GM19239 (cell line): ENCODE measurements at regions not wholly inside any gene's neighbourhood (a gene's known extent, or its start where the extent isn't known, plus 50 kb on each side); places are given as distances from the start of the nearest gene placed in this dataset.
"Not testable (repeated sequence)": the region's sequence is repeated elsewhere in the genome, so short reads cannot be mapped to it uniquely, and the experiment has no call there.

Experiments used
- DNase-seq: peaks from one replicate; pipeline ENCODE4 v3.0.0; 2011; ENCODE audit warnings: low spot score; ENCODE audit not compliant: insufficient read length
- FAIRE-seq: peaks from 2 replicates; lab custom pipeline; 2011; peaks lifted over from hg19 to GRCh38; lab: Jason Lieb, UNC

DNA sequence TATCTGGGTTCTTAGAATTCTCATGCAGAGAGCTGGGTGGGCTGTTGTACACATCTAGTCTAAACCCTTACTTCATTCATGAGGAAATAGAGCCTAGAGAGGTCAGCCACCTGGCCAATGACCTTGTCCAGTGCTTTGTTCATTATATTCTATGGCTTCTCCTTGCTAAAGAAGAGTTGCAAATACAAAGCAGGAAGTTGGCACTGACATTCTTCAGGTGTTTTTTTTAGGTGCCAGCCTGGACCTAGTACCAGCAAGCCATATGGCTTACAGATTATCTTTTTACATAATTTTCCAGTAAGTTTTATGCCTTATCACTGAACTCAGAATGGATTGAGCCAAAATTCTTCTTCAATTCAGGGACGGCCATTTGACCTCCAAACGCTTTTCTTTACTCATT lies 54.7 kb upstream of the PGM2 start:
- no peak for FAIRE-seq
- no peak for DNase-seq

DNA sequence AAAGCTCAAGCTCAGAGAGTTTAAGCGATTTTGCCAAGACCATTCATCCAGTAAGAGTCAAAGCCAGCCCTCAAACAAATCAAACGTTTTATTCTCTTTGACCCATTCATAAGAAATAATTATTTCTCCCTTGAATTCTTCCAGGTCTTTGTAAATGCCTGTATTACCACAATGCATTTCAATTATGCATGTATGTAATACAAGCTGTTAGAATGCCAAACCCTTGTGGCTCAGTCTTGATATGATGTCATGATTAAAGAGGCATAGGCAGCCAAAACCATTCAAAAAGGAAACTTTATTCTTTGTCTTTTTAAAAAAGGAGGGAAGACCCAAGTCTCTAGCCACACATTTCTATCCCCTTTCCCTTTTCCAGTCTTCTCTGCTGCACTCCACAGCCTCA lies 56.5 kb upstream of the PGM2 start:
- no peak for DNase-seq

DNA sequence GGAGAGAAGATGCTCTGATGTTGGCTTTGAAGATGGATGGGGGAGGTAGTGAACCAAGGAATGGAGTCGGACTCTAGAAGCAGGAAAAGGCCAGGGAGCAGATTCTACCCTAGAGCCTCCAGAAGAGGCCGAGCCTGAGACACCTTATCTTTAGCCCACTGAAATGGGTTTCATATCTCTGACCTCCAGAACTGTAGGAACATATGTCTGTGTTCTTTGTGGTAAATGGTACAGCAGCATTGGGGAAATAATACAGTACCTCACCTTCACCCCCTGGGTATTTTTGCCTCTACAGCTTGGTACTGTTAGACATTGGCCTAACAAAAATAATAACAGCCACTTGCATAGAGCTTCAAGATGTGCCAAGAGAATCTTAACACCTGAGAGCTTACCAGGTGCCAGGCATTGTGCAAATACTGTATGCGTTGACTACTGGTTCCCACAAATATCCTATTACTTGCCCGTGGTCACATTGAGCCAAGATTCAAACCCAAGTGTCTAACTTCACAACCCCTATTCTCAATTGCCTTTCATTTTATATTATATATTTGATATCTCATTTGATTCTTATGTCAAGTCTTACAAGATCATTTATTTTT lies 57.0 kb upstream of the PGM2 start:
- FAIRE-seq: no peak
- no peak for DNase-seq

More for the DNA sequence above, 56.5 kb upstream of the PGM2 start:
- no peak for FAIRE-seq

DNA sequence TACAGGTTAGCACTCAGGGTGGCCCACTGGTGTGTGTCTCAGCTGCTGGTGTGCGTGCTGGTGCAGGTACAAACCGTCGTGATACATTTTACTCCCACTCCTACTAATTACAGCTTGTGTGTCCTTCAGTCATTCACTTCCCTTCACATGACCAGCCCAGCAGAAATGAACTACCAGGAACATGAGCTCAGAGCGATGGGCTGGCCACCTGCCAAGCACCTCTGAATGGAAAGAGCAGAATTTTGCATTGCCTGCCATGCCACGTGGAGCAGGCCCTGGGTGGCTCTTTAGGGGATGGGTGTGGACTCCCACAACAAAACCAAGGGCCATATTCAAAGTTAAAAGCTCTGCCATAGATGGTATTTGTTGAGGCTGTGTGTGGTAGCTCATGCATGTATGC lies 58.9 kb upstream of the PGM2 start:
- FAIRE-seq (no peak), DNase-seq (no peak)

DNA sequence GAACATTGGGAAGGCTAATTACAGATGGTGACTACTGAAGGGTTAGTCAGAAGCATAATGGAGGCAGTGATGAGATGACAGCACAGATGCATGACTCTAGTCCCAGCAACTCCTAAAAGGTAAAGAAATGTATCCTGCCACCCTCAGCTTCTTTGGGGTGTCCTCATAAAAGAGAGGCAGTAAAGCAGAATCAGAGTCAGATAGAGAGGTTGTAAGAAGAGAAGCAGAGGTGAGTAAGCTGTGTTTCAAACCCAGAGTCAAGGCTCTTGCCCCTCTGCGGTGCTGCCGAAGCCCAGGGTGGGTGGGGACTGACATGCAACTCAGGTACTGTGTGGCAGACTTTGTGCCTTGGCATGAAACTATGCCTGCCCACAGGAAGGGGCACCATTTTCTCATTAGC lies 59.5 kb upstream of the PGM2 start:
- no peak for FAIRE-seq

DNA sequence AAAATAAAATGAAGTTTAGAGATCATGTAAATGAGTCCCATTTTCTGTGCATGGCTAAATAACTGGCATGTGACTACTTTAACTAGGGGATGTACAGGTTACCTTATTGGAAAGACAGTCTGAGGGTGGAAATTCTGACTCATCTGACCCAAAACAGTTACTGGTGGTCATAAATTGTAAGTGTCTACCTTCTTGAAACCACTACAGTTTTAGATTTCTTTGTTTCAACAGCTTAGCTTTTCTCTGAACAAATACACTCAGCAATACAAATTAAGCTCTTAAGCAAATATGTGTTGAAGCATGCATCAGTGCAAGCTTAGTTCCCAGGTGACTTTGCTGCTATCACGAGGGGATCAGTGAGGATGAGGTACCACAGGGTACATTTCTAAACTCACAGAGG lies 60.7 kb upstream of the PGM2 start:
- DNase-seq (no peak), FAIRE-seq (no peak)

More for the DNA sequence above, 59.5 kb upstream of the PGM2 start:
- no peak for DNase-seq

DNA sequence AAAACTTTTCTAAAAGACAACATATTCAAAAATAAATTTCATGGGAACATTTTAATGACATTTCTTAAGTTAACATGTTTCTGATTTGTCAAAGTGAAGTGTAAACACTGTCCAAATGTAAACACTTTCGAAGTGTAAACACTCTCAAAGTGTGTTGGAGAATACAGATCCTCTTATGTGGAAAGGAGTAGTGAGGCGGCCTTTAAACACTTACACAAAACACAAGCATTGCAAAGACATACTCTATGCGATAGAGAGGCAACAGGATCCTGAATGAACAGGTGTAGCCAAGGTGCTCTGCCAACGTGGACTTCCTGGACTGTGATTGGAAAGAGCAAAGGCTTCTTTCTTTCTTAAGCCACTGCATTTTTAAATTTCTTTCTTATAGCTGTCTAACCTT lies 62.7 kb upstream of the PGM2 start:
- FAIRE-seq (no peak), DNase-seq (no peak)

DNA sequence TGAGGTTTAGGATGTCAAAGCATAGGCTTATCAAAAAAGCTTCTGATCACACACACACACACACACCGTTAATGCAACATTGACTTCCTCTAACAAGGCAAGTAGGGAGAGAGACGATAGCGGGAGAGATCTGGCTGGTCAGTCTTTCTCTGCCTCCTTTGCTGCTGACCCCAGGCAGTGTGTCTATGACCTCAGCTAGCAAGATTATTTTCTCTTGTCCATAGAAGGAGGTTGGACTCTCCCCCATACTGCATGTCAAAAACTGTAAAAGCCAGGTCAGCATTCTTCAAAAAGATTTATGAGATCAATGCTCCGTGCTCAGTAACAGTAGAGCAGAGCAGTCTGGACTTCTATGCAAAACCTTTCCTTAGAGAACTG lies 63.5 kb upstream of the PGM2 start:
- FAIRE-seq (no peak), DNase-seq (no peak)

DNA sequence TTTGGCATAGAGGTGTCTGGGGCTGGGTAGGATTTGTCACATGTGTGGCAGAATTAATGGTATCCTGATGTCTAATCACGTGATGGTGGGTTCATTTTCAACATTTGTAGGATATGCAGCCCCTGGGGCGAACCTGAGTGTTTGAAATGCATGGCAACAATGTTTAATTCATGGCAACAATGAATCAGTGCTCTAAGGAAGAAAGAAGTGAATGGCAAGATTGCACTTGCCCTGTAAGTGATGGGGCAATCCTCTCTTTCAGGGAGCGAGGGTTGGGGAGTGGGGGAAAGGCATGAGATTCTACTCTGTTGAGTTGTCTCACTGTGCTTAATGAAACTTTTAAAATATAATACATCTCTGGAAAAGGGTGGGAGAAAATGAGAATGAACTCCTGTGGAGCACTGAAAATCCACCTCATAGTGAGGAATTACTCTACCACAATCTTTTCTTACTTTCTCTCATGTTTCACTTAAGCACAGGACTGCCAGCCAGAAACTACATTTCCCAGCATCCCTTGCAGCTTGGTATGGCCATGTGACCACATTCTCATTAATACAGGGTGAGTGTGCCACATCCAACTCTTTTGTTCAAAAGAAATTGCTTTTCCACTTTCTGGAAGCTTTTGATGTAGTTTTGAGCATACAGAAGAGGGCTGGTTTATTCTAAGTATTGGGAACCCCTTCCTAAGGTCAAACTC lies 64.0 kb upstream of the PGM2 start:
- FAIRE-seq (peak; percentile 44), DNase-seq (no peak)

DNA sequence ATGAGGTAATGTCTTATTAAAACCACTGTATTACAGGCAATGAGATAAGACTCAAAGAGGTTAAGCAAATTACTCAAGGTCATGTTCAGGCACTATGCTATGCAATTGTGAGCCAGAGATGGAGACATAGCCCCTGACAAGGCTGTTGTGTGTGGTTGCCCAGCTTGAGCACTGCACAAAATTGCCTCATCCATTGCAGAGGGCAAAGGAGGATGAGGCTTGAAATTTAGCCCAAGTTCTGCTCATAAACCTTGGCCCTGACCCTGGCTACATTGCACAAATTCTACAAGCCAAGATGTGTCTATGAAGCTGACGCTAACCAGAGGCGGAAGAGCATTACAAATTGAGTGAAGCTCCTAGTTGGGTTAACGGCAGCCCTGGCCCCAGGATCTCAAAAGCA lies 65.6 kb upstream of the PGM2 start:
- no peak for DNase-seq
- FAIRE-seq: no peak

DNA sequence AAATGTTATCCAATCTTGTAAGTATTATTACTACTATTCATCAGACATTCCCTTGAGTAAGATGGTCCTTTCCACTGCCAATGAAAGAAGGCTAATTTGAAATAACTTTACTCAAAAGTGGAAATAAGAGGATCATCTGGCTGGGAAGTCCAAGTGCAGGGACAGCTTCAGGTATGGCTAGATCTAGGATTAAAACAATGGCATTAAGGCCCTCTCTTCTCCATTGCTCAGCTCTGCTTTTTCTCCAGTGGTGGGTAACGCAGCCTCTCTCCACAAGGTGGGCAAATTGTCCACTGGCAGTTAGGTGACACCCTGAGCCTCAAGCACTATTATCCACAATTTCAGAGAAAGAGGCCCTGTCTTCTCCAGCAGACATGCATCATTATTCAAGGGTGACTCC lies 66.7 kb upstream of the PGM2 start:
- DNase-seq (no peak), FAIRE-seq (no peak)

DNA sequence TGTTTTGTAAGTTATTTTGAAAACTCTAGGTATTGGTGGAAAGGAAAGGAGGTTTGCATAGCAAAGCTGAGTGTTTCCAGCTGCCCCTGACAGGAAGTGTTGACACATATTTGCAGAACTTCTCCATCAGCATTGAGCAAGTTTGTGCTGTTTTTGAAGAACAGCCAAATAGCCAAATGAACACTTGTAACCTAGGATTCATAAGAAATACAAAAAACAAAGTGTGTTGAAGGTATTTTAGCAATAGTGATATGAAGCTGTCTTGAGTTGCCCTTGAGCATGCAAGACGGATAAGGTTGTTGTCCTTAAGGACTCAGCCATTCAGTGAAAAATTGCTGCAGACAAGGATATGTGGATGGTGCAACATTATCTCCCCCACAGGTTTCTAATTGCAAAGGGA lies 68.3 kb upstream of the PGM2 start:
- FAIRE-seq (no peak), DNase-seq (no peak)

DNA sequence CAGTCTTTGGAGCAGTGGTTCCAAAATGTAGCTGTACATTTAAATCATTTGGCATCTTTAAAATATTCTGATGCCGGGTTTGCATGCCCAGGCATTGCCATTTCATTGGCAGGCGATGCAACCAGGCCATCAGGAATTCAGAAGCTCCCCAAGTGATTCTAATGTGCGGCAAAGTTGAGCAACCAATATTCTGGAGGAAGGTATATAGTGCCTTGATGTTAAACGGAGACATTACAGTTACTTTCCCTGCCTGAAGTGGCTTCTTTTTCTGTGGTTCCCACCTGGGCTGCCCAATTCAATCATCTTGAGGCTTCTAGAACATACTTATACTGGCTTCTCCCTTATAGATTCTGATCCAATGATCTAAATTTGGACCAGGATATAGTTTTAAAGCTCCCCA lies 68.7 kb upstream of the PGM2 start:
- DNase-seq (no peak), FAIRE-seq (no peak)

DNA sequence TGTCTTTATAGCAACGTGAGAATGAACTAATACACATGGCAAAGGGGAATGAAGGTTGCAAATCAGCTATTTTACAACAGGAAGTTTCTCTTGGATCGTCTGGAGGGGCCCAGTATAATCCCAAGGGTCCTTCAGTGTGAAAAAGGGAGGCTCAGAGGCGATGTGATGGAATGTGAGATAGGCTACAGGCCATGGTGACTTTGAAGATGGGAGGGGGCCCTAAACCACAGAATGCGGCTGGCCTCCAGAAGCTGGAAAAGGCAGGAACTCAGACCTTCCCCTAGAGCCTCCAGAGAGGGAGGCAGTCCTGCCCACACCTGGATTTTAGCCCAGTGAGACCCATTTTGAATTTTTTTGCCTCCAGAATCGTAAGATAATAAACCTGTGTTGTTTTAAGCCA lies 69.4 kb upstream of the PGM2 start:
- DNase-seq (no peak), FAIRE-seq (no peak)

DNA sequence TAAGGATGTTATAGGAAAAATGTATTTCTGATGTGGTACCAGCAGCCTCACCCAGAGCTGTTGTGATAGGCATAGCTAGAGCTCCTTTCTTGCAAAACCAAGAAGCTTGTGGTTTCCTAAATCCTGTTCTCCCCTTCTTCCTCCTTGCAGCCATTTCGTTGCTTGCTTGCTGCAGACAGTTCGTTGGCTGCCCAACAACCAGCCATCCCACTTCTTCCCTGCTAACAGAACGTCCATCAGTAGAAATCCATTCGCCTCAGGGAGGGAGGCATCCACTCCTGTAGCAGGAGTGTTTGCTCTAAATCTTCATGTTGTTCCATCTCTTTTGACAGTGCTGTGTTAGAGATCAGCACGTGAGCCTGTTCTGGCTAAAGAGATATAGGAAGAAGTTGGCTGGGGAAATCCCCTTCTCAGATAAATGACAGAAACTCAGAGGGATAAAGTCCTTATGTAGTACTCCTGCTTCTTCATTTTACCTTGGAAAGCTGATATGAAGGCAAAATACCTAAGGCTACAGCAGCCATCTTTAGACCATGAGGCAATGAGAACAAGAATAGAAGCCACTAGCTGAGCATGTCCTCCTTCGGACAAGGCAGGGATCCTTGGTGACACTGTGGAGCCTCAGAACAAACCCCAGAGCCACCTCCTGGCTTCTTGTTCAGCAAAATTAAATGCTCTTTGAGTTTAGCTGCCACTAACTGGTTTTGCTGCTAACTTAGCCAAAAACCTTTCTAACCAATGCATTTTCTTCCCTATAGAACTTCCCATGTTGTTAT lies 68.4 kb upstream of the RELL1 start:
- no peak for DNase-seq
- no peak for FAIRE-seq

DNA sequence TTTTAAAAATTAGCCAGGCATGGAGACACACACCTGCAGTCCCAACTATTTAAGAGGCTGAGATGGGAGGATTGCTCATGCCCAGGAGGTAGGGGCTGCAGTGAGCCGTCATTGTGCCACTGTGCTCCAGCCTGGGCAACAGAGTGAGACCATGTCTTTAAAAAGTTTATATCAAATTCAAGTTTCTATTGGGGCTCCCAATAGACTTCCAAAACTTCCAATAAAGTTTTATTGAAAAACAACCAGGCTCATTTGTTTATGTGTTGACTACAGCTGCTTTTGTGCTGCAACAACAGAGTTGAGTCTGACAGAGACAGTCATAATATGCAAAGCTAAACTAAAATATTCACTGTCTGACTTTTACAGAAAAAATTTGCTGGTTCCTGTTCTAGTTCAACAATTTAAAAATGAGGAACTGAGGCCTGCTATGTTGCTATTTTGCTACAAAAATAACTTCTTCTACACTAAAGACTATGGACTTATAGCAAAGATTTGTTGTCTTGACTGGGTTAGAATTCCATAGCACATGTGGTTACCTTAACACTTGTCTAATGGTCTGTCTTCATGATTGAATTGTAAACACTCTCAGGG lies 63.3 kb upstream of the RELL1 start:
- no peak for FAIRE-seq
- no peak for DNase-seq

DNA sequence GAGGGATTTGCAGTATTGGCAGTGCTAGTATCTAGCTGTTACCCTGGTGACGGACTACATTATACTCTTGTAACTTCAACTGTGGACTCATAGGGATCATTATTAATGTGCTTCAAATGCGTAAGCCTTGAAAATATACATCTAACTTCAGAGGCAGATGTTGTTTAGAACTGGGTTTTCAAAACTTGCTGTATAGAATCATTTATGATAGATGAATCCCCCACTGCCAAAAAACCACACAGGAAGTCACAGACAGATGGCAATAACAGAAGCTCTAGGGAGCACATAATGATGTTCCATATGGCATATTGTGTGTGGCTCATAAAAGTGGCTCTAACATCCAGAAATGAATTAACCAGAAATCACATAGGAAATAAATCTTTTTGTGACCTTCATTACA lies 62.3 kb upstream of the RELL1 start:
- no peak for FAIRE-seq
- no peak for DNase-seq

DNA sequence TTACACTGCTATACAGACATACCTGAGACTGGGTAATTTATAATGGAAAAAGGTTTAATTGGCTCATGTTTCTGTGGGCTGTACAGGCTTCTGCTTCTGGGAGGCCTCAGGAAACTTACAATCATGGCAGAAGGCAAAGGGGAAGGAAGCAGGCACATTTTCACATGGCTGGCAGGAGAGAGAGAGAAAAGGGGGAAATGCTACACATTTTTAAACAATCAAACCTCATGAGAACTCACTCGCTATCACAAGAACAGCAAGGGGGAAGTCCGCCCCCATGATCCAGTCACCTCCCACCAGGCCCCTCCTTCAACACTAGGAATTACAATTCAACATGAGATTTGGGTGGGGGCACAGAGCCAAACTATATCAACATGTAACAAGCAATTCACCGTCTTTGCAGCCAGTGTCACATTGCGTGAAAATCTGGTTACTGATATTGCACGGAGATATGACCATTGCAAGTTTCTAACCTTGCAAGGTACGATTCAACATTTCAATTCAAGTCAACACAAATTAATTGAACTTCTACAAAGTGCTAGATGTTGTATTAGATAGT lies 61.7 kb upstream of the RELL1 start:
- DNase-seq: no peak
- no peak for FAIRE-seq

DNA sequence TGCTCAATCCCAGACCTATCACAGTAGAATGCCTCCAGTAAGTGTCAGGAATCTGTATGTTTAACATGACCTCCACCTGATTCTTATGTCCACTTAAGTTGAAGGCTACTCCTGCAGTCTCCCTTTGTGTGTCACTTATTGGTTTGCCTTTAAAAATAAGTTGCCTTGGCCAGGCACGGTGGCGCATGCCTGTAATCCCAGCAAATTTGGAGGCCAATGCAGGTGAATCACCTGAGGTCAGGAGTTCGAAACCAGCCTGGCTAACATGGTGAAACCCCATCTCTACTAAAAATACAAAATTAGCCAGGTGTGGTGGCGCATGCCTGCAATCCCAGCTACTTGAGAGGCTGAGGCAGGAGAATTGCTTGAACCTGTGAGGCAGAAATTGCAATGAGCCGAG lies 60.7 kb upstream of the RELL1 start:
- DNase-seq, FAIRE-seq: not testable (repeated sequence)

DNA sequence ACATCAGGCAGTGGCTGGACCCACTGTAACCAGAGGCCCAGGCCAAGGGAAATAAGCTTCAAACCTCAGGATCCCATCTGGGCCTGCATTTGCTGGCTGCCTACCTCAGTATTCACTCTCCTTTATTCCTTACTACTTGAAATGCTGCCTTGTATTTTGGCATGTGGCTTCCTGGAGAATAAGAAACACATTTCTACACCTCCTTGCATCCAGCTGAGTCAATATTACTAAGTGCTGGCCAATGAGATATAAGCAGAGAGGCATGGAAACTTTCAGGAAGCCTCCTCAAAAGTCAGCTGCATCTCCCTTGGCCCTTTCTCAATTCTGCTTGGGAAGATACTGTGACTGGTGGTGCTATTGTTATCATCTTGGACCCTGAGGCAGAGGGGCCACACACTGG lies 59.8 kb upstream of the RELL1 start:
- DNase-seq (no peak), FAIRE-seq (no peak)

DNA sequence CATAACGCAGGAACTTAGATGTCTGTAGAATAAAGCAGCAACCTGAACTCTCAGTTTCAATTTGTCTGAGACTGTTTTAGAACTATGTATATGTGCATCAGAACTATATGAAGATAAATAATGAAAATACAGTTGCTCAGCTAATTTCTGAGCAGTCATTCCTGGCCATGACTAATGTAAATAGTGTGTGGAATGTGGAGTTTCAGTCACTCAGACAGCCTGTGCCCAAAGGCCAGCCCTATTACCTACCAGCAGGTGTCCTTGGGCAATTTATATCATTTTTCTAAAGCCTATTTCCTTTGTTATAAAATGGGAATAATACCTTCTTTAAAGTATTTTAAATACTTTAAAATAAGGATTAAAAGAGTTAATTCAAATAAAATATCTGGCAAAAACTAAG lies 56.0 kb upstream of the RELL1 start:
- FAIRE-seq (no peak), DNase-seq (no peak)
